Mesodermal cell (in vitro differentiated cells): ENCODE measurements at regions not wholly inside any gene's neighbourhood (a gene's known extent, or its start where the extent isn't known, plus 50 kb on each side); places are given as distances from the start of the nearest gene placed in this dataset.

Source experiments
- H3K27ac ChIP-seq: 2 replicates; pipeline ENCODE4 v1.7.0; 2013; ENCODE audit warnings: mild to moderate bottlenecking, low read depth, low read length, moderate library complexity; ENCODE audit not compliant: severe bottlenecking
- H3K36me3 ChIP-seq: 2 replicates; pipeline ENCODE4 v1.7.1; 2013; ENCODE audit warnings: mild to moderate bottlenecking, low read length, moderate library complexity; ENCODE audit not compliant: control insufficient read depth, insufficient read depth
- H3K4me1 ChIP-seq: one replicate; pipeline ENCODE4 v1.7.1; 2013; ENCODE audit warnings: mild to moderate bottlenecking, low read length; ENCODE audit not compliant: insufficient read depth, control insufficient read depth, poor library complexity, severe bottlenecking
- H3K4me3 ChIP-seq: 2 replicates; pipeline ENCODE4 v1.7.0; 2013; ENCODE audit warnings: low read length, control low read depth, mild to moderate bottlenecking; ENCODE audit not compliant: insufficient read depth, poor library complexity, severe bottlenecking; ENCODE audit errors: extremely low read depth
- H3K9me3 ChIP-seq: 2 replicates; pipeline ENCODE4 v1.7.1; 2013; ENCODE audit warnings: mild to moderate bottlenecking, low read length, moderate library complexity; ENCODE audit not compliant: control insufficient read depth
- WGBS, 2 experiments: methylation state at CpG; one replicate each; pipeline ENCODE4 v1.1.5; 2013; ENCODE audit warnings: missing lambda C conversion rate in 2 of 2; ENCODE audit not compliant: insufficient coverage in 2 of 2; 5-methylcytosine and 5-hydroxymethylcytosine counted together

- H3K4me3 ChIP-seq = no peak overlapping the region
- 70 to 76% methylated on average over 3 of the region's 4 CpGs for WGBS, 2 experiments
- H3K4me1 ChIP-seq = peaks cover 9% of the 10 kb centered on the region
- H3K27ac ChIP-seq = peak overlapping the region; percentile 7
- H3K36me3 ChIP-seq = no peaks in the 10 kb centered on the region
- no peaks in the 10 kb centered on the region for H3K9me3 ChIP-seq
Observed at GRCh38 chr4:23234716-23235115, 542.0 kb downstream of the GBA3 start.

DNA sequence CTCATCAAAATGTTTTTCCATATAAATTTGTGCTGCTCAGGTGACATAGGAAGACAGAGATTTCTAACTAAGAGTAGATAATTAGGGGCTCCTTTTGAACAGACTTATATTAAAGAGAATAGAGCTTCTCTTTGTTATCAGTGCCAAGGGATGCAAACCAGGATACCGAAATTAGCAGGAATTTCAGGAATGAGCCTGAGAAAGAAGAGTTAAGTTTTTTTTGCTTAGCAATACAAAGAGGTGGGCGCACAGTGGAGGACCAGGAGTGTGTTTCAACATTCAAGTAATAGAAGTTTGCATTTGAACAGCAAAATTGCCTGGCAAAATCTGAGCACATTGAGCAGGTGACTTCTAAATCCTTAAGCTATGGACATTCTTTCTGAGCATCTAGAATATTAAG, 541.3 kb downstream of the GBA3 start:
- Histone ChIP-seq H3K27ac (peak overlapping the region; percentile 7), H3K4me3 (no peak overlapping the region), H3K36me3 (no peaks in the 10 kb centered on the region), H3K4me1 (peaks cover 9% of the 10 kb centered on the region), H3K9me3 (no peaks in the 10 kb centered on the region)
- WGBS, 2 experiments = 17 to 18% methylated on average over 2 of the region's 2 CpGs

DNA sequence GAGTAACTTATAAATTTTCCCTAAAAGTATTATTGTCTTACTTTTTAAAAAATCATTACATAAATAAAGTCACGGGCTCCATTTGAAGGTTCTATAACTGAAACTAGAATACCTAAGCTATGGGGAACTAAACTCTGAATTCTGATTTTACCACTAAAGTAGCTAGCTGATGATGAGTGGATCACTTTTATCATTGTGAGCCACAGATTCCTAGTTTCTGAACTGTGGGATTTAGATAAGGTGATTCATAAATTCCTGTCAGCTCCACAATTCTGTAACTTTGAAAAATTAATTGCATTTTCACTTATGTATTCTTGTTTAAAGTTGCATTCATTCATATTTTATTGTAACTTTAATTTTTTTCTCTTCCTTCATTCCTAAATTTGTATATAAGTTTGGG, 540.9 kb downstream of the GBA3 start:
- whole genome bisulfite sequencing, 2 experiments = no CpG with 5 or more reads among the region's 1 CpG
- Histone ChIP-seq H3K4me3 (no peak overlapping the region), H3K36me3 (no peaks in the 10 kb centered on the region), H3K9me3 (no peaks in the 10 kb centered on the region), H3K4me1 (peaks cover 9% of the 10 kb centered on the region), H3K27ac (no peak overlapping the region)

- H3K36me3 ChIP-seq = no peaks in the 10 kb centered on the region
- no peaks in the 10 kb centered on the region for H3K9me3 ChIP-seq
- WGBS, 2 experiments = no CpG with 5 or more reads among the region's 2 CpGs
- no peak overlapping the region for H3K4me3 ChIP-seq
- H3K27ac ChIP-seq = no peak overlapping the region
- H3K4me1 ChIP-seq = peaks cover 9% of the 10 kb centered on the region
Observed at GRCh38 chr4:23232987-23233386, 540.2 kb downstream of the GBA3 start.

DNA sequence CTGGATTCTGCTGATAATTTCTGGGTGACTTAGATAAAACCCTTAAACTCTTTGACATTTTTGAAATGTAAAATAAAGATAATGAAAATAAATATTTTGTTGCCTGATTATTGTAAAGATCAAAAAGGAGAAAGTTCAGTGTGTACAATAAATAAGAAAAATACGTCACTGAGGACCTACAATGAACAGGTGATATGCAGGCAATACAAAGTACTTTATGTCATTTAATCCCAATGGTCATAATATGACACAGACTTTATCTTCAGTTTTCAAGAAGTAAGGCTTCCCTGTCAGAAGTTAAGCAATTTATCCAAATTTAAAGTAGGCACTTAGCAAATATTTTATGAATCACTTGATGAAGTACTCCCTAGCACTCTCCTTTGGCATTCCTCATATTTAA, 532.8 kb downstream of the GBA3 start:
- Histone ChIP-seq H3K27ac (no peak overlapping the region), H3K9me3 (no peaks in the 10 kb centered on the region), H3K36me3 (no peaks in the 10 kb centered on the region), H3K4me1 (no peaks in the 10 kb centered on the region), H3K4me3 (no peak overlapping the region)
- WGBS, 2 experiments = 100% methylated on average over 1 of the region's 1 CpG; no CpG with 5 or more reads in 1 of the 2 experiments

GRCh38 chr4:23224684-23225420, 532.1 kb downstream of the GBA3 start:
- Histone ChIP-seq H3K27ac (no peak overlapping the region), H3K4me3 (no peak overlapping the region), H3K4me1 (no peaks in the 10 kb centered on the region), H3K36me3 (no peaks in the 10 kb centered on the region), H3K9me3 (no peaks in the 10 kb centered on the region)
- 80 to 90% methylated on average over 1 to 2 of the region's 4 CpGs for WGBS, 2 experiments

DNA sequence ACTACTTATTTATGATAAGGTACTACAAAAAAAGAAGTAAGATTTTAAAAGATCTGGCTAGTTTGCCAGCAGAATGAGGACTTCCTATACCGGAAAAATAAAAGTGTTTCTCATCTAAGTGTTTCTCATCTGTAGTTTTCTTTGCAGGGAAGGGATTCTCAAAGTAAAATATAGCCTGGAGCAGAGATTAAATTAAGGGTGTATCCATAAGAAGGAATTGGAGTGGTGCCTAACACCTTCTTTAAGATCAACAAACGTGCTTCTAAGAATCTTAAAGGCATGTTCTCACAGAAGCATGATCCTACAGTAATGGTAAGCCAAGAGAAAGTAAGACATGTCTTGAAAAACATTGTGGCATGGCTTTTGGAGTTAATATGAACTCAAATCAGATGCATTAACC, 528.2 kb downstream of the GBA3 start:
- H3K9me3 ChIP-seq = no peaks in the 10 kb centered on the region
- H3K27ac ChIP-seq = no peak overlapping the region
- no peaks in the 10 kb centered on the region for H3K4me1 ChIP-seq
- WGBS, 2 experiments = 100% methylated on average over 1 of the region's 2 CpGs
- H3K4me3 ChIP-seq = no peak overlapping the region
- H3K36me3 ChIP-seq = no peaks in the 10 kb centered on the region

DNA sequence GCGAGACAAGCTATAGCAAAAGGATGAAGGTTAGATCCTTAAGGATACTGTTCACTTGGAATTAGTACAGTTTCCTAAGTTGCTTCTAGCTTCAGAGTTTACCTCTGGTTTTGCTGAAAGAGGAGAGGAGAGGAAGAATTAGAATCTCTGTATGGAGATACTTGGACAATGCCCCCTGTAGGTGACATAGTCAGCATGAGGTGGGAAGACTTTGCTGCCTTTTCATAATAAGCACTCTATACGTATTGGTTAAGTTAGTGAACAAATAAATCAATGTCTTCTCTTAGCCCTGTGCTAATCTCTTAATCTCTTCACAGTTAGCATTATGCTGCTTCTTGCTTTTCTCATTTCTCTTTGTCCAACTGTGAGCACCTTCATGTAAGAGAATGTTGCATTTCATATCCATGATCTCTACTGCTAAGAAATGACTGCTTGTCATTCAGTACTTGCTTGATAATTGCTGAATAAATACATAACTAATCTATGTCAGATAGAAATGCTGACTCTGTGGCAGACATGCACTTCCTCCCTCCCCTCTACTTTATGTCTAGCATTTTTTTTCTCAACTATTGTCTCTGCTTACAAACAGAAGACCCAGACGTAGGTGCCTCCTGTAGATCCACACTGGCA, 527.2 kb downstream of the GBA3 start:
- H3K9me3 ChIP-seq = no peaks in the 10 kb centered on the region
- H3K27ac ChIP-seq = no peak overlapping the region
- H3K36me3 ChIP-seq = no peaks in the 10 kb centered on the region
- 86 to 100% methylated on average over 1 to 2 of the region's 3 CpGs for WGBS, 2 experiments
- H3K4me3 ChIP-seq = no peak overlapping the region
- H3K4me1 ChIP-seq = no peaks in the 10 kb centered on the region

- H3K27ac ChIP-seq = no peak overlapping the region
- H3K9me3 ChIP-seq = no peaks in the 10 kb centered on the region
- H3K4me3 ChIP-seq = no peak overlapping the region
- no peaks in the 10 kb centered on the region for H3K4me1 ChIP-seq
- no CpG with 5 or more reads among the region's 2 CpGs for WGBS, 2 experiments
- no peaks in the 10 kb centered on the region for H3K36me3 ChIP-seq
Observed at GRCh38 chr4:23213198-23213597, 520.5 kb downstream of the GBA3 start.

DNA sequence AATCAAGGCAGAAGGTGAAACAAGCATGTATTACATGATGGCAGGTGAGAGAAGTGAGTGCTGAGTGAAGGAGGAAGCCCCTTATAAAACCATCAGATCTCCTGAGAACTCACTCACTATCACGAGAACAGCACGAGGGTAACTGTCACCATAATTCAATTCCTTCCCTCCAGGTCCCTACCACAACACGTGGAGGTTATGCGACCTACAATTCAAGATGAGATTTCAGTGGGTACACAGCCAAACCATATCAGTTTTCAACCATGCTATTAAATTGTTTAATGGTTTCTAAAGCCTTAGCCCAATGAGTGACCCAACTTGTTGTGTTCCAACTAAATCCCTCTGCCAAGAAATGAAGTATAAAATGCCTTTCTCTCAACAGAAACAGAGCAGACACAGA, 519.8 kb downstream of the GBA3 start:
- Histone ChIP-seq H3K27ac (no peak overlapping the region), H3K4me3 (no peak overlapping the region), H3K4me1 (no peaks in the 10 kb centered on the region), H3K36me3 (no peaks in the 10 kb centered on the region), H3K9me3 (peaks cover 1% of the 10 kb centered on the region)
- WGBS, 2 experiments = 78 to 91% methylated on average over 4 of the region's 4 CpGs

DNA sequence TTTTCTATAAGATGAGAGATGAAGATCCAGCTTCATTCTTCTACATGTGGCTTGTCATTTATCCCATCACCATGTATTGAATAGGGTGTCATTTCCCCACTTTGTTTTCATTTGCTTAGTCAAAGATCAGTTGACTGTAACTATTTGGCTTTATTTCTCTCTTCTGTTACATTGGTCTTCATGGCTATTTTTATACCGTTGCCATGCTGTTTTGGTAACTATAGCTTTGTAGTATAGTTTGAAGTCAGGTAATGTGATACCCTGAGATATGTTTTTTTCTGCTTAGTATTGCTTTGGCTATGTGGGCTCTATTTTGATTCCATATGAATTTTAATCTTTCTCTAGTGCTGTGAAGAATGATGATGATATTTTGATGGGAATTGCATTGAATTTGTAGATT, 514.3 kb downstream of the GBA3 start:
- no peak overlapping the region for H3K27ac ChIP-seq
- 100% methylated on average over 1 of the region's 1 CpG; no CpG with 5 or more reads in 1 of the 2 experiments for WGBS, 2 experiments
- no peaks in the 10 kb centered on the region for H3K36me3 ChIP-seq
- H3K4me3 ChIP-seq = no peak overlapping the region
- peaks cover 14% of the 10 kb centered on the region for H3K9me3 ChIP-seq
- H3K4me1 ChIP-seq = no peaks in the 10 kb centered on the region
